NCI-H510A (cell line): ENCODE measurements at regions not wholly inside any gene's neighbourhood (a gene's known extent, or its start where the extent isn't known, plus 50 kb on each side); places are given as distances from the start of the nearest gene placed in this dataset.

Experiments used
- DNase-seq: peaks from one replicate; lab custom pipeline; 2025; lab: John Stamatoyannopoulos, UW

DNA sequence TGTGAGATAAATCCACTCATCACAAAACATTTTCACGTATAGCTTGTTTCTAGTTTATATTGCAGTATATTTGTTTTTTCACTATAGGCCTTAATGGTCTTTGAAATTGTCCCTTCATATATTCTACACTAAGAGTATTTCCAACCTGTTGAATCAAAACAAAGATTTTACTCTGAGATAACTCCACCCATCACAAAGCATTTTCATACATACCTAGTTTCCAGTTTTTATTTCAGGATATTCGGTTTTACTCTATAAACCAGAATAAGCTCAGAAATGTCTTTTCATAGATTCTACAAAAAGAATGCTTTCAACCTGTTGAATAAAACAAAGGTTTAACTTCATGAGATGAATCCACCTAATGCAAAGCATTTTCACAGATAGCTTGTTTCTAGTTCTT lies 1528.7 kb downstream of the UQCRFS1 start:
- DNase-seq, result no peak

DNA sequence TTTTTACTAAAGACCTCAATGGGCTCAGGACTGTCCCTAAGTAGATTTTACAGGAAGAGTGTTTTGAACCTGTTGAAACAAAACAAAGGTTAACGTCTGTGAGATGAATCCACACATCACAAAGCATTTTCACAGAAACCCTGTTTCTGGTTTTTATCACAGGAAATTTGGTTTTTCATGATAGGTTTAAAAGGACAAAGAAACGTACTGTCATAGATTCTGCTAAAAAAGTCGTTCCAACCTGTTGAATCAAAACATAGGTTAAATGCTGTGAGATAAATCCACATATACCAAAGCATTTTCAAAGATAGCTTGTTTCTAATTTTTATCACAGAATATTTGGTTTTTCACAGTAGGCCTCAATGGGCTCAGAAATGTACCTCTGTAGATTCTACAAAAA lies 1531.0 kb downstream of the UQCRFS1 start:
- DNase-seq, result no peak

DNA sequence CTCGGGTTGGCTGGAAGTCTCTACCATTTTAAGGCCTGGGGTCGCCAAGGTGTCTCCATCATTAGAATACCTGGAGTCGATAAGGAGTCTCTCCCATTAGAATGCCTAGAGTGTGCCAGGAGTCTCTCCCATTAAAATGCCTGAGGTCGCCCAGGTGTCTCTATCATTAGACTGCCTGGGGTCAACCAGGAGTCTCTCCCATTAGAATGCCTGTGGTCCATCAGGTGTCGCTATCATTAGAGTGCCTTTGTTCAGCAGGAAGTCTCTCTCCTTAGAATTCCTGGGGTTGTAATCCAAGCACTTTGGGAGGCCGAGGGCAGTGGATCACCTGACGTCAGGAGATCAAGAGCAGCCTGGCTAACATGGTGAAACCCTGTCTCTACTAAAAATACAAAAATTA lies 1533.0 kb downstream of the UQCRFS1 start:
- DNase-seq, result no peak

DNA sequence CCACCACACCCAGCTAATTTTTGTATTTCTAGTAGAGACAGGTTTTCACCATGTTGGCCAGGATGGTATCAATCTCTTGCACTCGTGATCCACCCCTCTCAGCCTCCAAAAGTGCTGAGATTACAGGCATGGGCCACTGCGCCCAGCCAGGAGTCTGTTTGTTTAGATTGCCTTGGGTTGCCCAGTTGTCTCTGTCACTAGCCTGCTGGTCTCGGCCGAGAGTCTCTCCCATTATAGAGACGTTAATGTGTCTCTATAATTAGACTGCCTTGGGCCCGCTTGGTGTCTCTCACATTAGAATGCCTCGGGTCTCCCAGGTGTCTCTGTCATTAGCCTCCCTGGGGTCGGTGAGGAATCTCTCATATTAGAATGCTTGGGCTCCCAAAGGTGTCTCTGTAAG lies 1533.6 kb downstream of the UQCRFS1 start:
- no peak for DNase-seq

DNA sequence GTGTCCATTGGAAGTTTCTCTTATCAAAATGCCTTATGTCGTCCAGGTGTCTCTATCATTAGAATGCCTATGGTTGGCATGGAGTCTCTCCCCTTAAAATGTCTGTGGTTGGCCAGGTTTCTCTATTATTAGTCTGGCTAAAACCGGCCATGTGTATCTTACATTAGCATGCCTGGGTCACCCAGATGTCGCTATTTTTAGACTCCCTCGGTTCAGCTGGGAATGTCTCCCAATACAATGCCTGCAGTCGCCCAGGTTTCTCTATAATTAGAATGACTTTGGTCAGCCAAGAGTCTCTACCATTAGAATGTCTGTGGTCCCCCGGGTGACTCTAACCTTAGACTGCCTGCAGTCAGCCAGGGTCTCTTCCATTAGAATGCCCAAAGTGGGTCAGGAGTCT lies 1536.1 kb downstream of the UQCRFS1 start:
- DNase-seq, result no peak

DNA sequence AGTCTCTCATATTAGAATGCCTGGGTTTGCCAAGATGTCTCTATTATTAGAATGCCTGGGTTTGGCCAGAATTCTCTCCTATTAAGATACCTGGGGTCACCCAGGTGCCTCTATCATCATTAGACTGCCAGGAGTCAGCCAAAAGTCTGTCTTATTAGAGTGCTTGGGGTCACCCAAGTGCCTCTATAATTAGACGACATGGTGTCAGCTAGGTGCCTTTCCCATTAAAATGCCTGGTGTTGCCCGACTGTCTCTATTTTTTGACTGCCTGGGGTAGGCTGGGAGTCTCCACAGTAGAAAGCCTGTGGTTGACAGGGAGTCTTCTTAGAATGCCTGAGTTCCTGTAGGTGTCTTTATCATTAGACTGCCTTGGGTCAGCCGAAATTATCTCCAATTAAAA lies 1536.6 kb downstream of the UQCRFS1 start:
- DNase-seq, result no peak

DNA sequence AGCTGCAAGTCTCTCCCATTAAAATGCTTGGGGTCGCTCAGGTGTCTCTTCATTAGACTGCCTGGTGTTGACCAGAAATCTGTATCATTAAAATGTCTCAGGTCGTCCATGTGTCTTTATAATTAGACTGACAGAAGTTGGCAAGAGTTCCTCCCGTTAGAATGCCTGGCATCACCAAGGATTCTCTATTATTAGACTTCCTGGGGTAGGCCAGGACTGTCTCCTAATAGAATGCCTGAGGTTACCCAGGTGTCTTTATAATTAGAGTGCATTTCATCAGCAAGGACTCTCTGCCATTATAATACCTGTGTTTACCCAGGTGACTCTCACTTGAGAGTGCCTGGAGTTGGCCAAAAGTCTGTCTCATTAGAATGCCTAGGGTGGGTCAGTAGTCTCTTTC lies 1537.2 kb downstream of the UQCRFS1 start:
- DNase-seq, result no peak

DNA sequence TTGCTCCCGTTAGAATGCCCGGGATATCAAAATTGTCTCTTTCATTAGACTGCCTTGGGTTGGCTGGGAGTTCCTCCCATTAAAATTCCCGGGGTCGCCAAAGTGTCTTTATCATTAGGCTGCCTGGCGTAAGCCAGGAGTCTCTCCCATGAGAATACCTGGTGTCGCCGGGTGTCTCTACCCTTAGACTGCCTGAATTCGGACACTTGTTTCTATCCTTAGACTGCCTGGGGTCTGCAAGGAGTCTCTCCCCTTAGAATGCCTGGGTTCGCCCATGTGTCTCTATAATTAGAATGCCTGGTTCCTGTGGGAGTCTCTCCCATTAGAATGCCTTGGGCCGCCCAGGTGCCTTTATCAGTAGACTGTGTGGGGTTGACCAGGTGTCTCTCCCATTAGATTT lies 1538.2 kb downstream of the UQCRFS1 start:
- no peak for DNase-seq

DNA sequence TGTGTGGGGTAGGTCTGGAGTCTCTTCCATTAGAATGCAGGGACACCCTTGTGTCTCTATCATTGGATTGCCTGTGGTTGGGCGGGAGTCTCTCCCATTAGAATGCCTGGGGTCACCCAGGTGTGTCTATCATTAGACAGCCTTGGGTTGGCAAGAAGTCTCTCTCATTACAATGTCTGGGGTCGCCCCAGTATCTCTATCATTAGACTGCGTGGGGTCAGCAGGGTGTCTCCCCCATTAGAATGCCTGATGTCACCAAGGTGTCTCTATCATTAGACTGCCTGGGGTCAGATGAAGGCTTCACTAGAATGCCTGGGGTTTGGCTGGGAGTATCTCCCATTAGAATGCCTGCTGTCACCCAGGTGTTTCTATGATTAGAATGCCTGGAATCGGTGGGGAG lies 1539.0 kb downstream of the UQCRFS1 start:
- DNase-seq, result no peak

DNA sequence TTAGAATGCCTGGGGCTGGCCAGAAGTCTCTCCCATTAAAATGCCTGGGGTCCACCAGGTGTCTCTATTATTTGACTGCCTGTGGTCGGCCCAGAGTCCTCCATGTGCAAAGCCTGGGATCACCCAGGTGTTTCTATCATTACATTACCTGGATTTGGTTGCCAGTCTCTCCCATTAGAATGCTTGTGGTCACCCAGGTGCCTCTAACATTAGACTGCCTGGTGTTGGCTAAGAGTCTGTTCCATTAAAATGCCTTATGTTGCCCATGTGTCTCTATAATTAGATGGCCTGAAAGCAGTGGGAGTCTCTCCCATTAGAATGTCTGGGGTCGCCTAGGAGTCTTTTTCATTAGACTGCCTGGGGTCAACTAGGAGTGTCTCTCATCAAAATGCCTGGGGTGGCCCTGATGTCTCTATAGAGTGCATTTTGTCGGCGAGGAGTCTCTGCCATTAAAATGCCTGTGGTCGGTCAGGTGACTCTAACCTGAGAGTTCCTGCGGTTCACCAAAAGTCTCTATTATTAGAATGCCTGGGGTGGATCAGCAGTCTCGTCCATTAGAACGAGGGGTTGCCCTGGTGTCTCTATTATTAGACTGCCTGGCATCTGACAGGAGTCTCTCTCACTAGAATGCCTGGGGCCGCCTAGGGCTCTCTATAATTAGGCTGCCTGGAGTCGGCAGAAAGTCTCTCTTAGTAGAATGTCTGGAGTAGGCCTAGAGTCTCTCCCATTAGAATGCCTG lies 1540.5 kb downstream of the UQCRFS1 start:
- DNase-seq, result no peak

DNA sequence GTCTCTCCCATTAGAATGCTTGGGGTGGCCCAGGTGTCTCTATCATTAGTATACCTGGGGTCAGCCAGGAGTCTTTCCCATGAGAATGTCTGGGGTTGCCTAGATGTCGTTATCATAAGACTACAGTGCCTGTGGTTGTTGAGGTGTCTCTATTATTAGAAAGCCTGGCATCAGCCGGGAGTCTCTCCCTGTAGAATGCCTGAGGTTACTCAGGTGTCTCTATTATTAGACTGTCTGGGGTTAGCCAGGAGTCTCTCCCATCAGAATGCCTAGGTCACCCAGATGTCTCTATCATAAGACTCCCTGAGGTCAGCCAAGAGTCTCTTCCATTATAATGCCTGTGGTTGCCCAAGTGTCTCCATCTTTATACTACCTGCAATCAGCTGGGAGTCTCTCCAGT lies 1541.1 kb downstream of the UQCRFS1 start:
- no peak for DNase-seq

DNA sequence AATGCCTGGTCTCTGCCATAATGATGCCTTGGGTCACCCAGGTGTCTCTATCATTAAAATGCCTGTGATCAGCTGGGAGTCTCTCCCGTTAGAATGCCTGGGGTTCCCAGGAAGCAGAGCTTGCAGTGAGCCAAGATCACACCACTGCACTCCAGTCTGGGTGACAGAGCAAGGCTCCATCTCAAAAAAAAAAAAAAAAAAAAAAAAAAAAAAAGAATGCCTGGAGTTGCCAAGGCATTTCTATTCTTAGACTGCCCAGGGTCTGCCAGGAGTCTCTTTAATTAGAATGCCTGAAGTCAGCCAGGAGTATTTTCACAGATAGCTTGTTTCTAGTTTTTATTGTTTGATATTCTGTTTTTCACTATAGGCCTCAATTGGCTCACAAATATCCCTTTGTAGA lies 1552.5 kb downstream of the UQCRFS1 start:
- DNase-seq, result no peak

DNA sequence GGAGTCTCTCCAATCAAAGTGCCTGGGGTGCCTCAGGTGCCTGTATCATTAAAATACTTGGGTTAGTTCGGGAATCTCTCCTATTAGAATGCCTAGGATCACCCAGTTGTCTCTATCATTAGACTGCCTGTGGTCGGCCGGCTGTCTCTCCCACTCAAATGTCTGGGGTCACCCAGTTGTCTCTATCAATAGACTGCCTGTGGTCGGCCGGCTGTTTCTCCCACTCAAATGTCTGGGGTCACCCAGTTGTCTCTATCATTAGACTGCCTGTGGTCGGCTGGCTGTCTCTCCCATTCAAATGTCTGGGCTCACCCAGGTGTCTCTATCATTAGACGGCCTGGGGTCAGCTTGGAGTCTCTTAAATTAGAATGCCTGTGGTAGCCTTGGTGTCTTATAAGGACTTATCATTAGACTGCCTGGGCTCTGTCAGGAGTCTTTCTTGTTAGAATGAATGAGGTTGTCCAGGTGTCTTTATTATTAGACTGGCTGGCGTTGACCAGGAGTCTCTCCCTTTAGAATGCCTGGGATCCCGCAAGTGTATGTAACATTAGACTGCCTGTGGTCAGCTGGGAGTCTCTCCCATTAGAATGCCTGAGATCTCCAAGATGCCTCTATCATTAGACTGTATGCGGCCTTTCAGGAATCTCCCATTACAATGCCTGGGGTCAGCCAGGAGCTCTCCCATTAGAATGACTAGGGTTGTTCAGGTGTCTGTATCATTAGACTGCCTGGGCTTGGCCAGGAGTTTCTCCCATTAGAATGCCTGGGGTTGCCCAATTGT lies 1555.5 kb downstream of the UQCRFS1 start:
- no peak for DNase-seq

DNA sequence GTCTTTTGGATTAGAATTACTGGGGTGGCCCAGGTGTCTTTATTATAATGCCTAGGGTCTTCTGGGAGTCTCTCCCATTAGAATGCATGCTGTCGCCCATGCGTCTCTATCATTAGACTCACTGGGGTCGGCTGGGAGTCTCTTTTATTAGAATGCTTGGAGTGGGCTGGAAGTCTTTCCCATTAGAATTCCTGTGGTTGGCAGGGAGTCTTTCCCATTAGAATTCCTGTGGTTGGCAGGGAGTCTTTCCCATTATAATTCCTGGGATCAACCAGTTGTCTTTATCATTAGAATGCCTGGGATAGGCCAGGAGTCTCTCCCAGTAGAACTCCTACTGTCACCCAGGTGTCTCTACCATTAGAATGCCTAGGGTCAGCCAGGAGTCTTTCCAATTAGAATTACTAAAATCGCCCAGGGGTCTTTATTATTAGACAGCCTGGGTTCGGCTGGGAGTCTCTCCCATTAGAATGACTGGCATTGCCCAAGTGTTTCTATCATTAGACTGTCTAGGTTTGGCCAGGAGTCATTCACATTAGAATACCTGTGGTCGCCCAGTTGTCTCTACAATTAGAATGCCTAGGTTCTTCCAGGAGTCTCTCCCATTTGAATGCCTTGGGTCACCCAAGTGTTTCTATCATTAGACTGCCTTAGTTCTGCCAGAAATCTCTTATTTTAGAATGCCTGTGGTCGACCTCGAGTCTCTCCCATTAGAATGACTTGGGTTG lies 1558.5 kb downstream of the UQCRFS1 start:
- DNase-seq, result no peak

DNA sequence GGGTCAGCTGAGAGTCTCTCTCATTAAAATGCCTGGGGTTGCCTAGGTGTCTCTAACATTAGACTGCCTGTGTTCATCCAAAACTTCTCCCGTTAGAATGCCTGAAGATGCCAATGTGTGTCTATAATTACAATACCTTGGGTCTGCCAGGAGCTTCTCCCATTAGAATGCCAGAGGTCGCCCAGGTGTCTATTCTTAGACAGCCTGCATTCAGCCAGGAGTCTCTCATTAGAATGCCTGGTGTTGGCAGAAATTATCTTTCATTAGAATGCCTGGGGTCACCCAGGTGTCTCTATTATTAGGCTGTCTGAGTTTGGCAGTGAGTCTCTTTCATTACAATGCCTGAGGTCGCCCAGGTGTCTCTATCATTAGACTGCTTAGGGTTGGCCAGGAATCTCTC lies 1560.2 kb downstream of the UQCRFS1 start:
- no peak for DNase-seq

DNA sequence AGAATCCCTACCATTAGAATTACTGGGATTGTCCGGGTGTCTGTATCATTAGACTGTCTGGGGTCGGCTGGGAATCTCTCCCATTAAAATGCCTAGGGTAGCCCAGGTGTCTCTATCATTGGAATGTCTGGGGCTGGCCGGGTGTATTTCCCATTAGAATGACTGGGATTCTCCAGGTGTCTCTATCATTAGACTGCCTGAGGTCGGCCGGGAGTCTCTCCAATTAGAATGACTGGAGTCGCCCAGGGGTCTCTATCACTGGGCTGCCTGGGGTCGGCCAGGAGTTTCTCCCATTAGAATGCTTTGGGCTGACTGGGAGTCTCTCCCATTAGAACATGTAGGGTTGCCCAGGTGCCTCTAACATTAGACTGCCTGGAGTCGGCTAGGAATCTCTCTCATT lies 1560.7 kb downstream of the UQCRFS1 start:
- no peak for DNase-seq

DNA sequence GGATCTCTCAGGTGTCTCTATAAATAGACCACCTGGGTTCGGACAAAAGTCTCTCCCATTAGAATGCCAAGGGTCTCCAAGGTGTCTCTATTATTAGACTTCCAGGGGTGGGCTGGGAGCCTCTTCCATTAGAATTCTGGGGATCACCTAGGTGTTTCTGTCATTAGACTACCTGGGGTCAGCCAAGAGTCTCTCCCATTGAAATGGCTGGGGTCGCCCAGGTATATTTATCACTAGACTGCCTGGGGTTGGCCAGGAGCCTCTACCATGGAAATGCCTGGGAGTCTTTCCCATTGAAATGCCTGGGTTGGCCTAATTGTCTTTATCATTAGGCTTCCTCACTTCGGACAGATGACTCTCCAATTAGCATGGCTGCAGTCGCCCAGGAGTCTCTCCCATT lies 1565.5 kb downstream of the UQCRFS1 start:
- DNase-seq, result no peak

DNA sequence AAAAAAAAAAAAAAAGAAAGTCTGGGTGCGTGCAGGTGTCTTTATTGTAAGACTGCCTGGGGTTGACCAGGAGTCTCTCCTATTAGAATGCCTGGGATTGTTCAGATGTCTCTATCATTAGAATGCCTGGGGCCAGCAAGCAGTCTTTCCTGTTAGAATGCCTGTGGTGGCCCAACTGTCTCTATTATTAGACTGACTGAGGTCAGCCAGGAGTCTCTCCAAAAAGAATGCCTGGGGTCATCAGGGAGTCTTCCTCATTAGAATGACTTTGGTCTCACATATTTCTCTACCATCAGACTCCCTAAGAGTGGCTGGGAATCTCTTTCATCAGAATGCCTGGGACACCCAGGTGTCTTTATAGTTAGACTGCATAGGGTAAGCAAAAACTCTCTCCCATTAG lies 1577.5 kb downstream of the UQCRFS1 start:
- DNase-seq, result no peak

DNA sequence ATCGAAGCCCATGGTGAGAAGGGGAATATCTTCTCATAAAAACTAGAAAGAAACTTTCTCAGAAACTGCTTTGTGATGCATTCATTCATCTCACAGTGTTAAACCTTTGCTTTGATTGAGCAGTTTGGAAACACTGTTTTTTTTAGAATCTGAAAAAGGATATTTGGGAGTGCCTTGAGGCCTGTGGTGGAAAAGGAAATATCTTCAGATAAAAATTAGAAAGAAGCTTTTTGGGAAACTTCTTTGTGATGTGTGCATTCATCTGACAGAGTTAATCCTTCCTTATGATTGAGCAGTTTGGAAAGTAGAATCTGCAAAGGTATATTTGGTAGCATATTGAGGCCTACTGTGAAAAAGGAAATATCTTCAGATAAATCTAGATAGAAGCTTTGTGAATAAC lies 1594.9 kb downstream of the UQCRFS1 start:
- DNase-seq, result no peak

DNA sequence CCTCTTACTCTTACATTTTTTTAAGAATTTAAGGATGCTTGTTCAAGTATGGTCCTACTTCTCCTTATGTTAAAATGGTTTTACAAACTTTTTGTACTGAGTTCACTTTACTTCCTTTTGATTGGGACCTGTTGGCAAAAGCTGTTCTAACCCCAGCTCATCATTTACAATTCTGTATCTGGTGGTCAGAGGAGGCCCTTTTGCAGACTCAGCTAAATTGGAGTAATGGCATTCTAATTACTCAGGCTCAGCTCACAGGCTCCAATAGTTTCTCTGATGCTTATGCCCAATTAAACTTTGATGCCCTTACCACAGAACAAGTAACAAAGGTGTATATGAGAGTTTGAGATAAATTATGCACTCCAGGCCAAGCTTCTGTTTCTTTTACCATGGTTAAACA lies 1632.0 kb downstream of the UQCRFS1 start:
- no peak for DNase-seq
